ENCODE measurements at regions not wholly inside any gene's neighbourhood (a gene's known extent, or its start where the extent isn't known, plus 50 kb on each side); places are given as distances from the start of the nearest gene placed in this dataset.

DNA sequence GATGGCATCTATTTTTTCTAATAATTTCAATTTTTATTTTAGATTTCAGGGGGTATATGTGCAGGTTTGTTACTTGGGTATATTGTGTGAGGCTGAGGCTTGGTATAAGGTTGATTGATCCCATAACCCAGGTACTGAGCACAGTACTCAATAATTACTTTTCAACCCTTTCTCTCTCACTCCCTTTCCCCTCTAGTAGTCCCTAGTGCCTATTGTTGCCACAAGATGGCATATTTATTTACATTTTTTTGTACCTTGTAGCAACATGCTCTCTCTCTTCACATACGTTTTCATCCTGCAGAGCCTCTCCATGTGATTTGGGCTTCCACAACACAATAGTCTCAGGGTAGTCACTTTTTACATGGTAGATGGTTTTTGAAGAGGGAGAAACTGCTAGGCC is 172.0 kb downstream of the ATOH1 start:
- H3K36me3 ChIP-seq (ENCODE audit: low read depth): no peaks in the 10 kb centered on the region
- H3K27ac ChIP-seq (ENCODE audit: poor library complexity, severe bottlenecking): no peak overlapping the region
- no peaks in the 10 kb centered on the region for H3K9me3 ChIP-seq (ENCODE audit: severe bottlenecking)
- DNase-seq (ENCODE audit: low spot score) (no peak), ATAC-seq (ENCODE audit: low read depth) (no peak; the same call in 2 of the 3 replicates)
- TF ChIP-seq, protein P1, sequence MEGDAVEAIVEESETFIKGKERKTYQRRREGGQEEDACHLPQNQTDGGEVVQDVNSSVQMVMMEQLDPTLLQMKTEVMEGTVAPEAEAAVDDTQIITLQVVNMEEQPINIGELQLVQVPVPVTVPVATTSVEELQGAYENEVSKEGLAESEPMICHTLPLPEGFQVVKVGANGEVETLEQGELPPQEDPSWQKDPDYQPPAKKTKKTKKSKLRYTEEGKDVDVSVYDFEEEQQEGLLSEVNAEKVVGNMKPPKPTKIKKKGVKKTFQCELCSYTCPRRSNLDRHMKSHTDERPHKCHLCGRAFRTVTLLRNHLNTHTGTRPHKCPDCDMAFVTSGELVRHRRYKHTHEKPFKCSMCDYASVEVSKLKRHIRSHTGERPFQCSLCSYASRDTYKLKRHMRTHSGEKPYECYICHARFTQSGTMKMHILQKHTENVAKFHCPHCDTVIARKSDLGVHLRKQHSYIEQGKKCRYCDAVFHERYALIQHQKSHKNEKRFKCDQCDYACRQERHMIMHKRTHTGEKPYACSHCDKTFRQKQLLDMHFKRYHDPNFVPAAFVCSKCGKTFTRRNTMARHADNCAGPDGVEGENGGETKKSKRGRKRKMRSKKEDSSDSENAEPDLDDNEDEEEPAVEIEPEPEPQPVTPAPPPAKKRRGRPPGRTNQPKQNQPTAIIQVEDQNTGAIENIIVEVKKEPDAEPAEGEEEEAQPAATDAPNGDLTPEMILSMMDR (IDR thresholded peaks at IDR 0.05; ENCODE audit: poor library complexity, severe bottlenecking): no peak
- H3K27me3 ChIP-seq (ENCODE audit: insufficient read depth, poor library complexity, severe bottlenecking): no peaks in the 10 kb centered on the region
- H3K4me3 ChIP-seq (ENCODE audit: severe bottlenecking): no peak overlapping the region
- H3K4me1 ChIP-seq (ENCODE audit: insufficient read depth, poor library complexity, severe bottlenecking): no peaks in the 10 kb centered on the region

DNA sequence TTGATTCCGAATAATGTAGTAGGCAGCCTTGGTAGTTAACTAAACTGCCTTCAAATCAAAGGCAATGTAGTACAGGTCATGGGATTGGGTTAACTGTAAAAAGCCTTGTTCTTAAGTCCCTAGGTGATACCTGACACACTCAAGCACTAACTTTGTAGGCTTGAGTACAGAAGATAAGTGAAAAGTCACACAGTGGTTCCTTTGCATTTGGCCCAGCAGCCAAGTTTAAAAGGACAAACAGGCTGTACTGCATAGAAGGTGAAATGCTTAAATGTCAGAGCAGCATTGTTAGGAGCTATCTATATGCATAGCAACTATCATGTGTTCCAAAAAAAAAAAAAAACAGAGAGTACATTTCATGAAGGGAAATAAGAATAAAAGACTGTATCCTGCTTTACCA is 178.4 kb downstream of the ATOH1 start:
- no peaks in the 10 kb centered on the region for H3K4me1 ChIP-seq (ENCODE audit: insufficient read depth, poor library complexity, severe bottlenecking)
- no peak overlapping the region for H3K4me3 ChIP-seq (ENCODE audit: severe bottlenecking)
- TF ChIP-seq, protein P1 (IDR thresholded peaks at IDR 0.05; ENCODE audit: poor library complexity, severe bottlenecking): no peak
- no peak overlapping the region for H3K27ac ChIP-seq (ENCODE audit: poor library complexity, severe bottlenecking)
- ATAC-seq (ENCODE audit: low read depth) (no peak), DNase-seq (ENCODE audit: low spot score) (no peak)
- no peaks in the 10 kb centered on the region for H3K27me3 ChIP-seq (ENCODE audit: insufficient read depth, poor library complexity, severe bottlenecking)
- H3K36me3 ChIP-seq (ENCODE audit: low read depth): no peaks in the 10 kb centered on the region
- H3K9me3 ChIP-seq (ENCODE audit: severe bottlenecking): no peaks in the 10 kb centered on the region

DNA sequence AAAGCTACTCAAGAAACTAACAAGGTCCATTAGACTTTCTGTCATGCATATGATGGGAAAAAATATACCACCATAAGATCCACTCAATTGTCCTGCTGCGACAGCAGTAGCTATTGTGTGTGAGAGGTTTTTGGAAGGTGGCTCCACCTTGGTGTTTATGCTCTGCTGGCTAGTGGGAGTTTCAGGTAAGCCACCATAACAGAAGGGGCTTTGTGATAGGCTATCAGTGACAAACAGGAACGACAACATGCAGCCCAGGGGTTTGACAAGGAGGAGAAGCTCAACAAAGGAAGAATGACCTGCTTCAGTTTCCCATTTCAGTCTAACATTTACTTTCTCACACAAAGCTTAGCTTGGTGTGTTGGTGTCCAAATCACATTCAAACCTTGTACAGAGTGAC is 182.6 kb downstream of the ATOH1 start:
- H3K36me3 ChIP-seq (ENCODE audit: low read depth): no peaks in the 10 kb centered on the region
- TF ChIP-seq, protein P1 (IDR thresholded peaks at IDR 0.05; ENCODE audit: poor library complexity, severe bottlenecking): no peak
- DNase-seq (ENCODE audit: low spot score) (no peak), ATAC-seq (ENCODE audit: low read depth) (no peak)
- H3K27ac ChIP-seq (ENCODE audit: poor library complexity, severe bottlenecking): no peak overlapping the region
- no peaks in the 10 kb centered on the region for H3K4me1 ChIP-seq (ENCODE audit: insufficient read depth, poor library complexity, severe bottlenecking)
- H3K27me3 ChIP-seq (ENCODE audit: insufficient read depth, poor library complexity, severe bottlenecking): no peaks in the 10 kb centered on the region
- H3K4me3 ChIP-seq (ENCODE audit: severe bottlenecking): no peak overlapping the region
- H3K9me3 ChIP-seq (ENCODE audit: severe bottlenecking): no peaks in the 10 kb centered on the region

GRCh38 chr4:94014484-94015136 is 186.1 kb downstream of the ATOH1 start:
- ATAC-seq (ENCODE audit: low read depth) (no peak), DNase-seq (ENCODE audit: low spot score) (no peak)
- no peaks in the 10 kb centered on the region for H3K9me3 ChIP-seq (ENCODE audit: severe bottlenecking)
- H3K27ac ChIP-seq (ENCODE audit: poor library complexity, severe bottlenecking): no peak overlapping the region
- H3K27me3 ChIP-seq (ENCODE audit: insufficient read depth, poor library complexity, severe bottlenecking): no peaks in the 10 kb centered on the region
- H3K4me1 ChIP-seq (ENCODE audit: insufficient read depth, poor library complexity, severe bottlenecking): no peaks in the 10 kb centered on the region
- H3K36me3 ChIP-seq (ENCODE audit: low read depth): no peaks in the 10 kb centered on the region
- no peak overlapping the region for H3K4me3 ChIP-seq (ENCODE audit: severe bottlenecking)
- TF ChIP-seq, protein P1 (IDR thresholded peaks at IDR 0.05; ENCODE audit: poor library complexity, severe bottlenecking): no peak

DNA sequence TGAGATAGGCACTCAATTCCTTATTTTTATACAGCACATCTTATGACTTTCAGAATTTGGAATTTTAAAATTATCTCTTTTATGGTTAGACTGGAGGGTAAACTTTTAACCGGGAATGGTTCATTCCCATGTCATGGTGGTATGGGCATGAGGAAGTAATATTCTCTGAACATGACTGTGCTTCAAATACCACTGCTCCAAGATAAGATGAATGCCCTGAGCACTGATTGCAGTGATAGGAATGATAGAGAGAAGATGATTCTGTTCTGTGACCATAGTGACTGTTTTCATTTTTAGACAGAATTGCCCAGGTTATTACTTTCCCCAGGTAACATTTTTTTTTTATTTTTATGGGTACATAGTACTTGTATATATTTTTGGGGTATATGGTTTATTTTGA is 187.4 kb downstream of the ATOH1 start:
- H3K27me3 ChIP-seq (ENCODE audit: insufficient read depth, poor library complexity, severe bottlenecking): no peaks in the 10 kb centered on the region
- no peaks in the 10 kb centered on the region for H3K9me3 ChIP-seq (ENCODE audit: severe bottlenecking)
- ATAC-seq (ENCODE audit: low read depth) (no peak), DNase-seq (ENCODE audit: low spot score) (no peak)
- TF ChIP-seq, protein P1 (IDR thresholded peaks at IDR 0.05; ENCODE audit: poor library complexity, severe bottlenecking): no peak
- no peak overlapping the region for H3K27ac ChIP-seq (ENCODE audit: poor library complexity, severe bottlenecking)
- H3K4me1 ChIP-seq (ENCODE audit: insufficient read depth, poor library complexity, severe bottlenecking): no peaks in the 10 kb centered on the region
- H3K36me3 ChIP-seq (ENCODE audit: low read depth): no peaks in the 10 kb centered on the region
- H3K4me3 ChIP-seq (ENCODE audit: severe bottlenecking): no peak overlapping the region

Data from RWPE2 (cell line).